Tibial nerve (tissue), 4 donors: ENCODE measurements at regions not wholly inside any gene's neighbourhood (a gene's known extent, or its start where the extent isn't known, plus 50 kb on each side); places are given as distances from the start of the nearest gene placed in this dataset.

ENCODE experiments used
- DNase-seq, 2 donors: peaks; one replicate each; pipeline ENCODE4 v3.0.0-alpha.2; 2019; ENCODE audit warnings: low spot score in 2 of 2
- H3K27ac ChIP-seq, 4 donors: fragments of 200-600 bp; sonication (generic) in 3 of 4; one replicate each; pipeline ENCODE4 v1.5.1; 2017 to 2019; ENCODE audit warnings: mild to moderate bottlenecking in 1 of 4
- H3K27me3 ChIP-seq, 2 donors: fragments of 200-600 bp; sonication (generic) in 1 of 2; one replicate each; pipeline versions ENCODE4 v1.5.1 to v1.6.0; 2017 to 2019
- H3K36me3 ChIP-seq, 3 donors: fragments of 200-600 bp; sonication (generic); one replicate each; pipeline ENCODE4 v1.5.1; 2018 to 2019
- H3K4me1 ChIP-seq, 4 donors: fragments of 200-600 bp; sonication (generic) in 3 of 4; one replicate each; pipeline ENCODE4 v1.5.1; 2017 to 2019
- H3K4me3 ChIP-seq, 4 donors: fragments of 200-600 bp; sonication (generic) in 3 of 4; one replicate each; pipeline ENCODE4 v1.5.1; 2017 to 2019; ENCODE audit warnings: mild to moderate bottlenecking in 1 of 4, moderate library complexity in 1 of 4
- H3K9me3 ChIP-seq, 4 donors: fragments of 200-600 bp; sonication (generic) in 3 of 4; one replicate each; pipeline ENCODE4 v1.5.1; 2017 to 2019
- CTCF ChIP-seq, 5 experiments: fragments of 200-600 bp in 3 of 5; fragments of 450-650 bp in 2 of 5; sonication (generic) in 3 of 5; IDR thresholded peaks; one replicate each; pipeline ENCODE4 v1.5.1; 2016 to 2019; ENCODE audit warnings: antibody characterized with exemption in 5 of 5, mild to moderate bottlenecking in 3 of 5, moderate library complexity in 2 of 5
- EP300 ChIP-seq, 2 donors: sonication (generic); formaldehyde crosslinking; IDR thresholded peaks; one replicate each; pipeline ENCODE4 v1.6.1; 2017; ENCODE audit warnings: antibody characterized with exemption in 2 of 2, mild to moderate bottlenecking in 1 of 2
- POLR2A ChIP-seq, 2 donors: fragments of 450-650 bp; IDR thresholded peaks; one replicate each; pipeline ENCODE4 v1.6.1; 2017; ENCODE audit warnings: antibody characterized with exemption in 2 of 2, mild to moderate bottlenecking in 2 of 2, moderate library complexity in 2 of 2
- WGBS, 2 donors: methylation state at CpG; one replicate each; pipeline ENCODE4 v1.1.5; 2018; 5-methylcytosine and 5-hydroxymethylcytosine counted together

GRCh38 chr10:21263263-21263803 lies 262.1 kb downstream of the SKIDA1 start:
- Histone ChIP-seq H3K27me3 (no peaks in the 10 kb centered on the region), H3K9me3 (no peaks in the 10 kb centered on the region), H3K4me3 (no peak overlapping the region), H3K27ac (no peak overlapping the region), H3K4me1 (peaks cover 0 to 16% (median 0%) of the 10 kb centered on the region in 4 donors), H3K36me3 (no peaks in the 10 kb centered on the region)
- 87 to 88% methylated on average over 12 of the region's 12 CpGs for WGBS, 2 donors
- no peak for DNase-seq
- TF ChIP-seq EP300 (IDR thresholded peaks at IDR 0.05) = no peak
- TF ChIP-seq CTCF (IDR thresholded peaks at IDR 0.05) = no peak
- no peak for TF ChIP-seq POLR2A (IDR thresholded peaks at IDR 0.05)

DNA sequence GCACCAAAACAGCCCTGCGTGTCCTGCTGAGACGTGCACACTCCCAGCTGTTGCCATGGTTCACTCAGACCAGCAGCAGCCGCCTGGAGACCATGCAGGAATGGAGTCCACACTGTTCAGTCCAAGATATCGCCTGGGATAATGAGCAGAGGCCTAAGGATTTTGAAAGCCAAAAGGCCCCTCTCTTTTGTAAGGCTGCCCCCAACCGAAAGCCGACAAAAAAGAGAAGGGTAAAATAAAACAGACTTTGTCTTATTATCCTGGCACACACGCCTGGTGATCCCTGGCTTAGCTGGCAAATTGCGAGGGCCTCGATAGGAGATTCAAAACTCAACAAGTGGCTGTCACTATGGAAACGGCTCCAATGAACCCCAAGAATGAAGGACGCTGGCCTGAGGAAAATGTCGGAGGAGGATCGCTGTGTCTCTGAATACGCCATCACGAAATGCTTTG lies 263.6 kb downstream of the SKIDA1 start:
- Histone ChIP-seq H3K27me3 (no peaks in the 10 kb centered on the region), H3K4me1 (peaks cover 0 to 16% (median 0%) of the 10 kb centered on the region in 4 donors), H3K9me3 (no peaks in the 10 kb centered on the region), H3K27ac (peak overlapping the region in 1 of 4 donors; percentile 1), H3K4me3 (no peak overlapping the region), H3K36me3 (no peaks in the 10 kb centered on the region)
- TF ChIP-seq CTCF (IDR thresholded peaks at IDR 0.05) (no peak), EP300 (IDR thresholded peaks at IDR 0.05) (no peak), POLR2A (IDR thresholded peaks at IDR 0.05) (no peak)
- WGBS, 2 donors = 66 to 69% methylated on average over 15 of the region's 15 CpGs
- no peak for DNase-seq

- WGBS, 2 donors = 44 to 45% methylated on average over 11 of the region's 11 CpGs
- TF ChIP-seq CTCF (IDR thresholded peaks at IDR 0.05) (no peak), EP300 (IDR thresholded peaks at IDR 0.05) (no peak), POLR2A (IDR thresholded peaks at IDR 0.05) (no peak)
- Histone ChIP-seq H3K27ac (peak overlapping the region in 2 of 4 donors; percentile 32 to 42), H3K27me3 (no peaks in the 10 kb centered on the region), H3K9me3 (no peaks in the 10 kb centered on the region), H3K4me1 (peaks cover 0 to 16% (median 0%) of the 10 kb centered on the region in 4 donors), H3K4me3 (no peak overlapping the region), H3K36me3 (no peaks in the 10 kb centered on the region)
- DNase-seq = no peak
These were observed 264.9 kb downstream of the SKIDA1 start for GRCh38 chr10:21260506-21261149.

DNA sequence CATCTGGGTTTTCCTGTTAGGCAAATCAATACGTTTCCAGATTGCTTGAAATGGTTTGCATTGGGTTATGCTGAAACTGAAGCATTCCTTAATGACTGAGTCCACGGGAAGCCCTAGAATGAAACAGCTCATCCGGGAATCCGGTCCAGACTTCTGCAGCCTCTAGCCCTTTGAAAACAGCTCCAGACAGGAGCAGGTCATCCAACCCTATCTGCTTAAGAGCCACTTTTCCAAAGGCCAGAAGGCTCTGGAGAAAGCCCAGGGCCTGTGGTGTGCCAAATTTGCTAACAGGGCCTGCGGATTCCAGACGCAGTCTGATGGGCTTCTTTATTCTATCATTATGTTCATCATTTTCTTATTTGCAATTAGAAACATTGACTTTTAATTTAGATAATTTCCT lies 265.4 kb downstream of the SKIDA1 start:
- WGBS, 2 donors = 61 to 65% methylated on average over 6 of the region's 6 CpGs
- Histone ChIP-seq H3K9me3 (no peaks in the 10 kb centered on the region), H3K36me3 (no peaks in the 10 kb centered on the region), H3K4me1 (peaks cover 0 to 16% (median 0%) of the 10 kb centered on the region in 4 donors), H3K27ac (peak overlapping the region in 2 of 4 donors; percentile 22 to 32), H3K4me3 (no peak overlapping the region), H3K27me3 (no peaks in the 10 kb centered on the region)
- DNase-seq = no peak
- no peak for TF ChIP-seq POLR2A (IDR thresholded peaks at IDR 0.05)
- no peak for TF ChIP-seq CTCF (IDR thresholded peaks at IDR 0.05)
- no peak for TF ChIP-seq EP300 (IDR thresholded peaks at IDR 0.05)

DNA sequence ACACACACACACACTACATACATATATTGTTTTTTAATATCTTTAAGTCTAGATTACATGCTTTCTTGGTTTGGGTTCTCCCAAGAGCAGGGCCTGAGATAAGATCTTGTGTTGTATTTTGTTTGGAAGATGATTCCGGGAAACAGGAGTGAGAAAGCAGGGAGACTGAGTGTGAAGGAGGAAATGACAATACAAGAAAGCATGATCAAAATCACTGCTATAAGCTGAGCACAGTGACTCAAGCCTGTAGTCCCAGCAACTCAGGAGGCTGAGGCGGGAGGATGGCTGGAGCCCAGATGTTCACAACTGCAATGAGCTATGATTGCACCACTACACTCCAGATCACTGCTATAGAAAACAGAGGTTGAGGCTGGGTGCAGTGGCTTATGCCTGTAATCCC lies 267.6 kb downstream of the SKIDA1 start:
- peaks cover 0 to 16% (median 0%) of the 10 kb centered on the region in 4 donors for H3K4me1 ChIP-seq
- no peak overlapping the region for H3K4me3 ChIP-seq
- no peaks in the 10 kb centered on the region for H3K36me3 ChIP-seq
- no peaks in the 10 kb centered on the region for H3K9me3 ChIP-seq
- 50 to 91% methylated on average over 2 of the region's 2 CpGs for WGBS, 2 donors
- no peak overlapping the region for H3K27ac ChIP-seq
- TF ChIP-seq POLR2A (IDR thresholded peaks at IDR 0.05) (no peak), CTCF (IDR thresholded peaks at IDR 0.05) (no peak), EP300 (IDR thresholded peaks at IDR 0.05) (no peak)
- H3K27me3 ChIP-seq = no peaks in the 10 kb centered on the region
- no peak for DNase-seq
